Fibroblast of villous mesenchyme (primary cell): ENCODE measurements at regions not wholly inside any gene's neighbourhood (a gene's known extent, or its start where the extent isn't known, plus 50 kb on each side); places are given as distances from the start of the nearest gene placed in this dataset.

Experiments used
- DNase-seq: peaks from one replicate; pipeline ENCODE4 v3.0.0-alpha.2; 2010; ENCODE audit warnings: low read depth
- H3K4me3 ChIP-seq: 2 replicates; pipeline ENCODE4 v1.5.1; 2011; ENCODE audit warnings: low read depth, mild to moderate bottlenecking, low read length
- TF ChIP-seq, protein P1 (sequence below): IDR thresholded peaks from 2 replicates; pipeline ENCODE4 v1.5.1; 2012; ENCODE audit warnings: low read depth, mild to moderate bottlenecking, low read length; ENCODE audit not compliant: insufficient read depth

- H3K4me3 ChIP-seq: no peak overlapping the region
- DNase-seq: no peak
- TF ChIP-seq, protein P1, sequence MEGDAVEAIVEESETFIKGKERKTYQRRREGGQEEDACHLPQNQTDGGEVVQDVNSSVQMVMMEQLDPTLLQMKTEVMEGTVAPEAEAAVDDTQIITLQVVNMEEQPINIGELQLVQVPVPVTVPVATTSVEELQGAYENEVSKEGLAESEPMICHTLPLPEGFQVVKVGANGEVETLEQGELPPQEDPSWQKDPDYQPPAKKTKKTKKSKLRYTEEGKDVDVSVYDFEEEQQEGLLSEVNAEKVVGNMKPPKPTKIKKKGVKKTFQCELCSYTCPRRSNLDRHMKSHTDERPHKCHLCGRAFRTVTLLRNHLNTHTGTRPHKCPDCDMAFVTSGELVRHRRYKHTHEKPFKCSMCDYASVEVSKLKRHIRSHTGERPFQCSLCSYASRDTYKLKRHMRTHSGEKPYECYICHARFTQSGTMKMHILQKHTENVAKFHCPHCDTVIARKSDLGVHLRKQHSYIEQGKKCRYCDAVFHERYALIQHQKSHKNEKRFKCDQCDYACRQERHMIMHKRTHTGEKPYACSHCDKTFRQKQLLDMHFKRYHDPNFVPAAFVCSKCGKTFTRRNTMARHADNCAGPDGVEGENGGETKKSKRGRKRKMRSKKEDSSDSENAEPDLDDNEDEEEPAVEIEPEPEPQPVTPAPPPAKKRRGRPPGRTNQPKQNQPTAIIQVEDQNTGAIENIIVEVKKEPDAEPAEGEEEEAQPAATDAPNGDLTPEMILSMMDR: no peak
These were observed 262.8 kb upstream of the PRMT6 start for GRCh38 chr1:106793651-106794050.

GRCh38 chr1:106798991-106799390, 257.5 kb upstream of the PRMT6 start:
- TF ChIP-seq, protein P1: no peak
- no peak for DNase-seq

GRCh38 chr1:106802181-106802580, 254.3 kb upstream of the PRMT6 start:
- H3K4me3 ChIP-seq: no peak overlapping the region
- TF ChIP-seq, protein P1: no peak
- no peak for DNase-seq

More at GRCh38 chr1:106798991-106799390, 257.5 kb upstream of the PRMT6 start:
- H3K4me3 ChIP-seq: no peak overlapping the region

DNA sequence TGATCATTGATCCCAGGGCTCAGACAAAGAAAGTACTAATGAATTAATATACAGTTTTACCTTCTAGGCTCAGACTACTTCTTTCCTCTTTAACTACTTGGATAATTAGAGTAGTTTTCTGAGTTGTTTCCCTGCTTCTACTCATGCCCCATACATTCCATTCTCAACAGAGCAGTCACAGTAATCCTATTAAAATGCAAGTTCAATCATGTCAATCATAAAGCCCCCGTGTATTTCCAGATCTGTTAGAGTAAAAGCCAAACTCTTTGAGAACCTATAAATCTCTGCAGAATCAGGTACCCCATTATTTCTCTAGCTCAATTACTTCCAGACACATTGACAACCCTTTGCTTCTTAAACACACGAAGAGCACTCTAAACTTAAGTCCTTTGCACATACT, 242.1 kb upstream of the PRMT6 start:
- no peak overlapping the region for H3K4me3 ChIP-seq
- no peak for DNase-seq
- TF ChIP-seq, protein P1: no peak

DNA sequence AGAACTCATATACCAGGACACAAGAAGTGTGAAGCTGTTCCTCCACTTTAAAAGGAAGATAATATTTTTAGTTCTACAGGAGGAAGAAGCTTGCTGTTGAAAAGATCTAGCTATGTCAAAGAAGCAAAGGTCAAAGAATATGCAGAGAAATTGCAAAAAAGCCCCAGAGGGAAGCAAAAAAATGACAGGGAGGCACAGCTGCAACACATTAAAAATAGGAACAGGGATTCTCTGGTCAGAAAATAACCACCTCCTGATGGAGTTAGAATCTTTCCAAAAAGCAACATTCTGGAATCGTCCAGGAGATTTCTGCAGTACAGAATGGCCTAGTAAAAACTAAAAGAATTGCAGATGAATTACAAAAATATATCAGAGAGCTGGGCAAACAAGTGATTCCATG, 238.9 kb upstream of the PRMT6 start:
- DNase-seq: no peak
- TF ChIP-seq, protein P1: no peak
- no peak overlapping the region for H3K4me3 ChIP-seq

- no peak overlapping the region for H3K4me3 ChIP-seq
- TF ChIP-seq, protein P1: no peak
- DNase-seq: no peak
These were observed 225.0 kb upstream of the PRMT6 start for GRCh38 chr1:106831511-106831910.

- TF ChIP-seq, protein P1: no peak
These were observed 219.8 kb upstream of the PRMT6 start for GRCh38 chr1:106836708-106837107.

More at GRCh38 chr1:106836708-106837107, 219.8 kb upstream of the PRMT6 start:
- H3K4me3 ChIP-seq: no peak overlapping the region
- no peak for DNase-seq
